ENCODE measurements at regions not wholly inside any gene's neighbourhood (a gene's known extent, or its start where the extent isn't known, plus 50 kb on each side); places are given as distances from the start of the nearest gene placed in this dataset.

DNA sequence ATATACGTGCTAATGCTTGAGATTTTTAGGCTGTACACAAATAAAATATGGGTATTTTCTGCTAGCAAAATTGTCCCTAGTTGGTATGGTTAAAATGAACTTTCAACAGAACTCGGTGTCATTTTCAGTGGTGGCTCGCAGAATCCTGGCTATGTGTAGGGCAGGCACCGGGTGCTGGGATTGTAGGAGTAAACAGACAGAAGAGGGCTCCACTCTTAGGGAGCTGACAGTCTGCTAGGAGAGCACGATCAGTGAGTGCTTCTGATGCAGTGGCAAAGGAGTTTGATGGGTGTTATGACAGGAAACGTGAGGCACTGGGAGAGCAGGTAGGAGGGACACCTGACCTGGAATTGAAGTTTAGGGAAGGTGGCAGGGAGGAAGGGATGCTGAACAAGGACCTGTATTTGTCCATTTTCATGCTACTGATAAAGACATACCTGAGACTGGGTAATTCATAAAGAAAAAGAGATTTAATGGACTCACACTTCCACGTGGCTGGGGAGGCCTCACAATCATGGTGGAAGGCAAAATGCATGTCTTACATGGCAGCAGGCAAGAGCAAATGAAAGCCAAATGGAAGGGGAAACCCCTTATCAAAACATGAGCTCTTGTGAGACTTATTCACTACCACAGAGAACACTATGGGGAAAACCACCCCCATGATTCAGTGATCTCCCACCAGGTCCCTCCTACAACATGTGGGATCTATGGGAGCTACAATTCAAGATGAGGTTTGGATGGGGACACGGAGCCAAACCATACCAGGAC lies 105.4 kb upstream of the LCLAT1 start:
- no peak for DNase-seq

- no peak for DNase-seq
Measured at GRCh38 chr2:30346471-30347169, 100.4 kb upstream of the LCLAT1 start.

- DNase-seq = no peak
Measured at GRCh38 chr2:30348825-30349224, 98.2 kb upstream of the LCLAT1 start.

DNA sequence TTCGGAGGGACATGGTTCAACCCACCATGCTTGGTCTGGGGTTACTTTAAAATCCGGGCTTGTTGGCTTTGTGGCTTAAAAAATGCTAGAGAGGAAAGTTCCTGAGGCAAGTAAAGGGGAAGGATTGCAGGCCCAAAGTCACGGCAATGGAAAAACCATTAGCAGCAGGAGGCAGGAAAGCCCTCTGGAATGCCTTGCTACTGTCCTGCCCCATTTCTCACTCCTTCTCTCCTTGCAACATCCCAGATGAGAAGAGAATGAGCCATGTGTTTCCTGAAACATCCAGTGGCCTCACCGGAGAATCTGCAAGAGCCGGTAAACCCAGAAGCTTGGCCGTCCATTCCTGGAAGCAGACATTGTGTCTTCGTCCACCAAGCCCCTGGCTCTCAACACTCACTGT lies 97.4 kb upstream of the LCLAT1 start:
- no peak for DNase-seq

DNA sequence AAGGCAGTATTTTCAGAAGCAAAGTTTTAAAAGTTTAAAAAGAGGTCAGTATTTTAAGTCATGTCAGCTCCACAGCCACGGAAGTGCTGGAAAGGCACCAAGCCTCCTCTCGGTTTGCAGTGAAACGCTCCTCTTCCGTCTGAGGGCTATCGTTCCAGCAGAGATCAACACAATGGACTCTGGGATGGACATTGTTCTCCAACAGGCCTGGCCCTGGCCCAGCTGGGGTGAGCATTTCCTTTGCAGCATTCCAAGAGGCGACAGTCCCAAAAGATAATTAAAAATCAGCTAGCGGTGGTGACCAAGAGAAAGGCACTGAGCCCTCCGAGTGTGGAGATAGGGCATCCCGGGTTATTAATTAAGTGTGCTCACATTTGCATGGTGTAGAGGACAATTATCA lies 95.9 kb upstream of the LCLAT1 start:
- no peak for DNase-seq

- DNase-seq = no peak
Measured at GRCh38 chr2:30351949-30352348, 95.1 kb upstream of the LCLAT1 start.

GRCh38 chr2:30354150-30354549 lies 92.9 kb upstream of the LCLAT1 start:
- no peak for DNase-seq

- DNase-seq = no peak
Measured at GRCh38 chr2:30354621-30355020, 92.4 kb upstream of the LCLAT1 start.

GRCh38 chr2:30355306-30355705 lies 91.7 kb upstream of the LCLAT1 start:
- DNase-seq = no peak

GRCh38 chr2:30356071-30356470 lies 91.0 kb upstream of the LCLAT1 start:
- DNase-seq = no peak

- DNase-seq = no peak
Measured at GRCh38 chr2:30356776-30357175, 90.3 kb upstream of the LCLAT1 start.

DNA sequence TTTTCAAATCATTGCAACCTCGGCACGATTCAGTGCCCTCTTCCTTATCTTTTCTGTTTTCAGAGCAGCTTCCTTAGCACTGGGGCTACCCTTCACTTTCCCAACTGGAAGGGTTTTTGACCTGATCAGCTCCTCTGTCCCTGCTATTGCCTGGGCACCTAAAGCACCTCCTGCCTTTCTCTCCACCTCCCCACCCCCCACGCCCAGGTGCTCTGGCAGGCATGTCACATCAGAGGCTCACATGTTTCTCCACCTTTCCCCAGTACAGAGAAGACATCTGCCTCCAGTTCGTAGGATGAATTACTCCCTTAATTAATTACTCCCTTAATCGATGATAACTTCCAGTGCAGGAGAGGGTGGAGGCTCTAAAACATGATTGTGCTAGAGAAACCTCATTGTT lies 88.7 kb upstream of the LCLAT1 start:
- DNase-seq = no peak

GRCh38 chr2:30358842-30359241 lies 88.2 kb upstream of the LCLAT1 start:
- DNase-seq = no peak

DNA sequence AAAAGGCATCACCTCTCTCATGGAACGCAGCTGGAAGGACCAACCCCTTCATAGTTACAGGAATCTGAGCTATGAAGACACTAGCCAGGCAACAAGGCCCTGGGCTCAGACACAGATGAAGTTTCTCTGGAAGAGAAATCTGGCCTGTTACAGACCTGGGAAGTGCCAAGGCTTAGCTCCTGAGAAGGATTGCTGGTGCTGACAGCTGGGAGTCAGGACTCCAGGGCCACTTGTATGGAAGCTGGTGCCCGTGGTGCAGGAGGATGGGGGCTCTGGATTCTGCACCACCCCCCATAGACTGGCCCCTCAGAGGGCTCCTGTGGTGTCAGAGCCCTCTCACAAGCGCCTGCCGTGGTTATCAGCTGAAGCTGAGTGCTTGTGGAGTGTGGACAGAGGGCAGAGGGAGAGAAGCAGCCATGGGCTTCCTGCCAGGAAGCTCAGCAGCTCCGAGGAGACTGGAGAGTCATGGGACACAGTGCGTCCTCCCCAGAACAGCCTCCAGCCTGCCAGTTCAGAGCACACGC lies 87.3 kb upstream of the LCLAT1 start:
- no peak for DNase-seq

DNA sequence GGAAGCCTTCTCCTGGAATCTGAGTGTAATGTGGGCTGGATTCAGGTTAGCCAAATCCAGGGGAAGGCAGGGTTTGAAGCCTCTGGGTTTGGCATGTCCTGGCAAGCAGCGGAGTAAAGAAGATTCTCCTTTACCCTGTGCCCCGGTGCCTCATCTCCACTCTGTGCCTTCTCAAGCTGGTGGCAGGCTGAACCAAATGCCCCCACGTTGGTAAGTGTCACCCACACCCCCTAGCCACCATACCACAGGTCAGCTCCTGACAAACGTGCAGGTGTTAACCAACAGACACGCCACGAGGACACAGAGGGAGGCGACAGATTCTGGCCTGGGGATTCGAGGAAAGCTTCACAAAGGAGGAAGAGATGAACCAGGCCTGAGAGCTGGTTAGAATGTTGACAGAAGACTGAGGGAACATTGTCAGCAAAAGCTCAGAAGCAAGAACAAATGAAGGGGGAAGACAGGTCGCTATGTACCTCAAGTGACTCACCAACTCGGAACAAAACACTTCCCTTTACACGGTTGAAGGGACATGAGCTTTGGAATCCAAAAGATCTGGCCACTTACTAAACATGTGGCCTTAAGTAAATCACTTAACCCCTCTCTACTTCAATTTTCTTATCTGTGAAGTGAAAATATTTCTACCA lies 85.2 kb upstream of the LCLAT1 start:
- no peak for DNase-seq

DNA sequence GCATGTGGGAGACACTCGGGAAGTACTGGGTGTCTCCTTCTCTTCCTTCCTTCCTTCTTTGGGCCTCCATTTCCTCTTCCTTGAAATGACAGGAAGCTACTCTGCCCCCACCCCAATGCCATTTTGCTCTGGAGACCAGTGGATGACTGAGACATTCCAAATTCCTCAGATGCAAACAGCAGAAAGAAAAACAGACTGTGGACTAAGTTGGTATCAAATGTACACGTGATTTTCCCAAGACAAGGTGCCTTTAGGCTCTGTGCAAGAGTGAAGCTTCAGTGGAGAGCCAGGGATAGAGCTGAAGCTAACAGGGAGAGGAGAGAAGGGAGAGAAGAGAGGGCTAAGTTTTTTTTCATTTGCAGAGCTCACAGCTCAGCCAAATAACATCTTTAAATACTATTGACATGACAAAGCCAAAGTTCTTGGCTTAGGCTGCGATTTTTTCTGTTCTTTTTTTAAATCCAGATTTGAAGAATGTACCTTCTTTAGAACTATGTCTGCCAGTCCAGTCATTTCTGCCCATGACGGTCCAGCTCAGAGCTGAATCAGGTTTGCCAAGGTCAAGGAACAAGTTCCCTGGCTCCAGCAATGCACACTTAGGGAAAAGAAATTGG lies 84.5 kb upstream of the LCLAT1 start:
- DNase-seq = no peak

GRCh38 chr2:30363406-30363805 lies 83.6 kb upstream of the LCLAT1 start:
- no peak for DNase-seq

GRCh38 chr2:30365201-30365600 lies 81.8 kb upstream of the LCLAT1 start:
- no peak for DNase-seq

GRCh38 chr2:30366199-30366691 lies 80.8 kb upstream of the LCLAT1 start:
- DNase-seq = peak in 1 of 2 donors; percentile 37

DNA sequence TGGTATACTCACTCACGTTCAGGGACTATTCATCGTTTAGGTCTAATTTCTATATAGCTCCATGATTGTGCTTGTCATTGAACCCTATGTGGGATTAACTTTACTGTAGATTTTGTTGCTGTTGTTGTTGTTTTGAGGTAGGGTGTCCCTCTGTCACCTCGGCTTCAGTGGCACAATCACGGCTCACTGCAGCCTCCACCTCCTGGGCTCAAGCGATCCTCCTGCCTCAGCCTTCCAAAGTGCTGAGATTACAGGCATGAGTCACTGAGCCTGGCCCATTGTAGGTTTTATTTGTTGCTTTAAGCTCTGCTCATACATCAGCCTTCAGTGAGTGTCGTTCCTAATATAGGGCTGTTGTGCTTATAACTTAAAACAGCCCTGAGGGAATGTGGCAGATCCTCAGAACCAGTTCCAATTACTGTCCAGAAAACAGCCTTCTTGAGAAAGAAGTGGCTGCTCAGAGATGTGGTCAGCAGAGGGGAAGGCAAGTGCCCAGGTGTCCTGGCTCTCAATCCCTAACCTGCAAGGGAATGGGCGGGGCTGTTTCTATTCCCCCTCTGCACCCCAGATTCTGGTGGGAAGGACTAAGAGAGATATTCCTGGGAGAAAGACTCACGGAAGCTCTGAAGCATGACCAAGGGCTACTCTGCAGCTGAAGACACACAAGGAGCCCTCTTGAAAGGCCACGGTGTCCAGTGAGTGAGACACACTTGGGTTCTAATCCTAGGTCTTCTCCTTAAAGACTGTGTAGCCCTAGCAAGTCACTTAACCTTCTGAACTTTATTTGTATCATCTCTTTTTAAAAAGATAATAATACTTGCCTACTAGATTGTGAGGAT lies 79.6 kb upstream of the LCLAT1 start:
- DNase-seq = no peak

- DNase-seq = no peak
Measured at GRCh38 chr2:30368258-30368657, 78.8 kb upstream of the LCLAT1 start.

DNA sequence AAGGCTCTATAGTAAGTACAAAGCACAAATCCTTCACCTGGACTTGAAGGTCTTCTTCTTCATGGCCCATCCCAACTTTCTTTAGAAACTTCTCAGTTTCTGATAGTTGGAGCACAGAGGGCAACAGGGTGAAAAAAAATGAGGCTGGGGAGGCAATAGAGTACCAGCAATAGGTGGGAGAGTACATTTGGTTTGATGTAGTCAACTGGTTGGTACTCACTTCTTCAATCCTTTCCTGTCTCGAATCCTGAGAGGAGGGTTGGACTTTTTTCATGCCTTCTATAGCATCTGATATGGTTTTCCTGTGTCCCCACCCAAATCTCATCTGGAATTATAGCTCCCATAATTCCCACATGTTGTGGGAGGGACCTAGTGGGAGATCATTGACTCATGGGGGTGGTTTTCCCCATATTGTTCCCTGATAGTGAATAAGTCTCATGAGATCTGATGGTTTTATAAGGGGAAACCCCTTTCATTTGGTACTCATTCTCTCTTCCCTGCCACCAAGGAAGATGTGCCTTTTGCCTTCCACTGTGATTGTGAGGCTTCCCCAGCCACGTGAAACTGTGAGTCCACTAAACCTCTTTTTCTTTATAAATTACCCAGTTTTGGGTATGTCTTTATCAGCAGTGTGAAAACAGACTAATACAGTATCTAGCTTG lies 75.9 kb upstream of the LCLAT1 start:
- no peak for DNase-seq

Measured in stimulated activated CD4-positive, alpha-beta T cell treated with anti-CD3 and anti-CD28 coated beads, Interleukin-2, amount 100 ng/mL, for 48 hours (primary cell).